ENCODE measurements at regions not wholly inside any gene's neighbourhood (a gene's known extent, or its start where the extent isn't known, plus 50 kb on each side); places are given as distances from the start of the nearest gene placed in this dataset.

- Histone ChIP-seq H3K36me3 (no peaks in the 10 kb centered on the region), H3K27me3 (ENCODE audit: insufficient read depth, low read depth, severe bottlenecking) (no peaks in the 10 kb centered on the region), H3K27ac (no peak overlapping the region), H3K9me3 (ENCODE audit: severe bottlenecking) (peaks cover 3% of the 10 kb centered on the region), H3K4me3 (ENCODE audit: low read depth, low read length) (no peak overlapping the region)
- no peak for DNase-seq
- no peak for TF ChIP-seq CTCF (IDR thresholded peaks at IDR 0.05; ENCODE audit: low read depth, low read length)
These were observed 204.2 kb downstream of the SH3BP4 start for GRCh38 chr2:235156055-235156454.

- no peak for TF ChIP-seq CTCF (IDR thresholded peaks at IDR 0.05; ENCODE audit: low read depth, low read length)
These were observed 206.1 kb downstream of the SH3BP4 start for GRCh38 chr2:235157746-235158482.

GRCh38 chr2:235160281-235160810, 208.5 kb downstream of the SH3BP4 start:
- no peaks in the 10 kb centered on the region for H3K36me3 ChIP-seq
- no peak for DNase-seq
- TF ChIP-seq CTCF (IDR thresholded peaks at IDR 0.05; ENCODE audit: low read depth, low read length): no peak
- H3K4me3 ChIP-seq (ENCODE audit: low read depth, low read length): no peak overlapping the region
- H3K9me3 ChIP-seq (ENCODE audit: severe bottlenecking): peaks cover 3% of the 10 kb centered on the region
- no peaks in the 10 kb centered on the region for H3K27me3 ChIP-seq (ENCODE audit: insufficient read depth, low read depth, severe bottlenecking)
- H3K27ac ChIP-seq: no peak overlapping the region

More at GRCh38 chr2:235157746-235158482, 206.1 kb downstream of the SH3BP4 start:
- no peak for DNase-seq
- Histone ChIP-seq H3K4me3 (ENCODE audit: low read depth, low read length) (no peak overlapping the region), H3K27ac (no peak overlapping the region), H3K27me3 (ENCODE audit: insufficient read depth, low read depth, severe bottlenecking) (no peaks in the 10 kb centered on the region), H3K36me3 (no peaks in the 10 kb centered on the region), H3K9me3 (ENCODE audit: severe bottlenecking) (peaks cover 3% of the 10 kb centered on the region)

GRCh38 chr2:235161565-235161964, 209.7 kb downstream of the SH3BP4 start:
- DNase-seq: no peak
- H3K9me3 ChIP-seq (ENCODE audit: severe bottlenecking): peaks cover 3% of the 10 kb centered on the region
- no peak overlapping the region for H3K4me3 ChIP-seq (ENCODE audit: low read depth, low read length)
- H3K36me3 ChIP-seq: no peaks in the 10 kb centered on the region
- no peak overlapping the region for H3K27ac ChIP-seq
- H3K27me3 ChIP-seq (ENCODE audit: insufficient read depth, low read depth, severe bottlenecking): no peaks in the 10 kb centered on the region
- no peak for TF ChIP-seq CTCF (IDR thresholded peaks at IDR 0.05; ENCODE audit: low read depth, low read length)

- no peak for TF ChIP-seq CTCF (IDR thresholded peaks at IDR 0.05; ENCODE audit: low read depth, low read length)
- H3K4me3 ChIP-seq (ENCODE audit: low read depth, low read length): no peak overlapping the region
- DNase-seq: no peak
- H3K27ac ChIP-seq: no peak overlapping the region
- peaks cover 3% of the 10 kb centered on the region for H3K9me3 ChIP-seq (ENCODE audit: severe bottlenecking)
- H3K36me3 ChIP-seq: no peaks in the 10 kb centered on the region
- no peaks in the 10 kb centered on the region for H3K27me3 ChIP-seq (ENCODE audit: insufficient read depth, low read depth, severe bottlenecking)
These were observed 210.4 kb downstream of the SH3BP4 start for GRCh38 chr2:235162082-235162836.

Data from WERI-Rb-1 (cell line).